Heart right ventricle (tissue), 16 donors: ENCODE measurements at regions not wholly inside any gene's neighbourhood (a gene's known extent, or its start where the extent isn't known, plus 50 kb on each side); places are given as distances from the start of the nearest gene placed in this dataset.

Experiments used
- ATAC-seq, 8 donors: fragments of 200-7000 bp; cut with Tn5 transposase; one replicate each; pipeline ENCODE4 v1.9.1; 2020; ENCODE audit warnings: mild to moderate bottlenecking in 8 of 8, moderate library complexity in 8 of 8, moderate number of reproducible peaks in 1 of 8
- DNase-seq, 2 donors: peaks; one replicate each; pipeline ENCODE4 v3.0.0-alpha.2; 2020
- H3K27ac ChIP-seq, 10 donors: fragments of 200-600 bp; sonication (generic) in 2 of 10; one replicate each; pipeline versions ENCODE4 v1.5.0 to v1.8.0; 2020 to 2022; ENCODE audit warnings: mild to moderate bottlenecking in 3 of 10
- H3K27me3 ChIP-seq, 7 donors: fragments of 200-600 bp; one replicate each; pipeline ENCODE4 v1.8.0; 2021 to 2022; ENCODE audit warnings: mild to moderate bottlenecking in 2 of 7
- H3K36me3 ChIP-seq, 9 donors: fragments of 200-600 bp; sonication (generic) in 1 of 9; one replicate each; pipeline versions ENCODE4 v1.5.0 to v1.8.0; 2020 to 2022; ENCODE audit warnings: mild to moderate bottlenecking in 2 of 9
- H3K4me1 ChIP-seq, 9 donors: fragments of 200-600 bp; sonication (generic) in 1 of 9; one replicate each; pipeline versions ENCODE4 v1.5.0 to v1.8.0; 2020 to 2022; ENCODE audit warnings: mild to moderate bottlenecking in 4 of 9
- H3K4me3 ChIP-seq, 10 donors: fragments of 200-600 bp; sonication (generic) in 2 of 10; one replicate each; pipeline versions ENCODE4 v1.5.0 to v1.8.0; 2020 to 2022; ENCODE audit warnings: mild to moderate bottlenecking in 7 of 10, moderate library complexity in 2 of 10
- H3K9me3 ChIP-seq, 11 donors: fragments of 200-600 bp in 10 of 11; sonication (generic) in 2 of 11; one replicate each; pipeline versions ENCODE4 v1.5.0 to v1.8.0; 2013 to 2022; ENCODE audit warnings: mild to moderate bottlenecking in 2 of 11, control low read depth in 1 of 11, moderate library complexity in 1 of 11
- WGBS, 2 donors: extraction: QIAGEN DNeasy Blood & Tissue Kit; methylation state at CpG; one replicate each; pipeline ENCODE4 v1.1.7; 2013; ENCODE audit warnings: inconsistent platforms in 1 of 2; 5-methylcytosine and 5-hydroxymethylcytosine counted together
- intact Hi-C, 10 donors: fragments of 100-400 bp; cut with DNase I; formaldehyde crosslinking; loops; one replicate each; pipeline versions ENCODE4 v1.11.1 to v1.14.2; 2022
- TF ChIP-seq, protein P1 (sequence below), 9 donors: fragments of 200-600 bp; sonication (generic) in 2 of 9; IDR thresholded peaks; one replicate each; pipeline versions ENCODE4 v1.5.0 to v1.8.0; 2021 to 2022; ENCODE audit warnings: antibody characterized with exemption in 9 of 9, mild to moderate bottlenecking in 5 of 9, moderate library complexity in 1 of 9
- donor health status: Arrhythmogenic right ventricular cardiomyopathy.
- donor health status: ischemic (EF 13 %, LVEDD 7.1; RV severe dilation, severe dysfunction).
- donor health status: healthy with polysubstance abuse.
- donor health status: DM: no; HTN: yes; CAD: no.
- donor health status: DM: no; HTN: no; CAD: no.
- donor health status: ischemic (EF 25% LVEDD 6.9; RV normal size, moderate dysfunction).
- donor health status: ischemic (EF 25% LVEDD 5.7; RV mildly dilated, moderate dysfunction).
- donor health status: healthy.
- donor health status: DM: yes; HTN: yes; CAD: no.
- donor health status: Ischemic cardiomyopathy.
- donor health status: ischemic (EF 35%, LVEDD 5.7; RV mildly dilated, moderate dysfunction).
- donor health status: nonischemic (EF 11% LVEDD 7.7; RV severe dilation, severe dysfunction).
- donor health status: DM: yes; HTN: yes; CAD: no.
- donor health status: PGD.
- donor health status: ischemic (EF 29% LVEDD 5.4; RV normal size, mild dysfunction).
- donor health status: nonischemic (EF 23%, LVEDD 6.1; RV moderate dilation, normal function).

DNA sequence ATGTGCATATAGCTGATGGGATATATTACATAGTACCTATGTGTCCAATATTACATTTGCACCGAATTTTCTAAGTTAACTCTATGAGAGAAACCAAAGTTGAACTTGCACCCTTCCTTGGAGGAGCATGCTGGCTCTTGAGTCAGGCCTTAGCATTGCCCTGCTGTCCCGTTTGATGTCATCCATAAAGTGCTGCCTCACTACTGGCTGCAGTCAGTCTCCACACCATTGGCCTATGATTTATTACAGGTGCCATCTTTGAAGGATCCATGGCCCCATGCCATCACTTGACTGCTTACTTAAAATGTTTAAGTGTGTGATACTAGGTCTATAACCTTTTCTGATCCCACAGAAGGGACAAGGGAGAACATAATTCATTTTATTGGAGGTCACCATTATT lies 249.3 kb upstream of the RBBP8 start:
- Histone ChIP-seq H3K27me3 (no peaks in the 10 kb centered on the region), H3K36me3 (no peaks in the 10 kb centered on the region), H3K9me3 (peaks cover 0 to 9% (median 0%) of the 10 kb centered on the region in 11 donors), H3K4me1 (peaks cover 0 to 14% (median 8%) of the 10 kb centered on the region in 9 donors), H3K4me3 (no peak overlapping the region), H3K27ac (no peak overlapping the region)
- intact Hi-C loops = no loop called here
- DNase-seq (no peak), ATAC-seq (peak in 1 of 8 donors; percentile 7)
- WGBS, 2 donors = 86 to 87% methylated on average over 2 of the region's 2 CpGs
- TF ChIP-seq, protein P1, sequence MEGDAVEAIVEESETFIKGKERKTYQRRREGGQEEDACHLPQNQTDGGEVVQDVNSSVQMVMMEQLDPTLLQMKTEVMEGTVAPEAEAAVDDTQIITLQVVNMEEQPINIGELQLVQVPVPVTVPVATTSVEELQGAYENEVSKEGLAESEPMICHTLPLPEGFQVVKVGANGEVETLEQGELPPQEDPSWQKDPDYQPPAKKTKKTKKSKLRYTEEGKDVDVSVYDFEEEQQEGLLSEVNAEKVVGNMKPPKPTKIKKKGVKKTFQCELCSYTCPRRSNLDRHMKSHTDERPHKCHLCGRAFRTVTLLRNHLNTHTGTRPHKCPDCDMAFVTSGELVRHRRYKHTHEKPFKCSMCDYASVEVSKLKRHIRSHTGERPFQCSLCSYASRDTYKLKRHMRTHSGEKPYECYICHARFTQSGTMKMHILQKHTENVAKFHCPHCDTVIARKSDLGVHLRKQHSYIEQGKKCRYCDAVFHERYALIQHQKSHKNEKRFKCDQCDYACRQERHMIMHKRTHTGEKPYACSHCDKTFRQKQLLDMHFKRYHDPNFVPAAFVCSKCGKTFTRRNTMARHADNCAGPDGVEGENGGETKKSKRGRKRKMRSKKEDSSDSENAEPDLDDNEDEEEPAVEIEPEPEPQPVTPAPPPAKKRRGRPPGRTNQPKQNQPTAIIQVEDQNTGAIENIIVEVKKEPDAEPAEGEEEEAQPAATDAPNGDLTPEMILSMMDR (IDR thresholded peaks at IDR 0.05) = no peak

DNA sequence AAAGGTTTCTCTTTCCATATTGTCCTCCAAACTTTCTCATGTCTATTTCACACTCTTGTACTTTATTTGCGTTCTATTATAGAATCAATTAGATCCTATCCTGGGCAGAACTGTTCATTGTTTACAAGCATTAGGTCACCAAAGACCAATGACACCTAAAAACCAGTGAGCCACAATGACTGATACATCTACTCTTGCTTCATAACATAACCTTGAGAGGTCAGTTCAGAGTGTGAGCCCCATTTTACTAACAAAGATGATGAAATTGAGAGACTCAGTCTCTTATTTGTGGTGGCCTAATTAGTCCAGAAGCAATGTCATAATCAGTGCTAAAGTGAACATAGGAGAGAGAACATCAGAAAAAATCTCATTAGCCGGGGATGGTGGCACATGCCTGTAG lies 248.9 kb upstream of the RBBP8 start:
- H3K9me3 ChIP-seq = peaks cover 0 to 9% (median 0%) of the 10 kb centered on the region in 11 donors
- H3K27ac ChIP-seq = no peak overlapping the region
- TF ChIP-seq, protein P1 (IDR thresholded peaks at IDR 0.05) = no peak
- peaks cover 0 to 14% (median 8%) of the 10 kb centered on the region in 9 donors for H3K4me1 ChIP-seq
- no peak overlapping the region for H3K4me3 ChIP-seq
- no peaks in the 10 kb centered on the region for H3K36me3 ChIP-seq
- WGBS, 2 donors = 91 to 94% methylated on average over 2 of the region's 2 CpGs
- intact Hi-C loops = no loop called here
- ATAC-seq (no peak), DNase-seq (no peak)
- no peaks in the 10 kb centered on the region for H3K27me3 ChIP-seq

DNA sequence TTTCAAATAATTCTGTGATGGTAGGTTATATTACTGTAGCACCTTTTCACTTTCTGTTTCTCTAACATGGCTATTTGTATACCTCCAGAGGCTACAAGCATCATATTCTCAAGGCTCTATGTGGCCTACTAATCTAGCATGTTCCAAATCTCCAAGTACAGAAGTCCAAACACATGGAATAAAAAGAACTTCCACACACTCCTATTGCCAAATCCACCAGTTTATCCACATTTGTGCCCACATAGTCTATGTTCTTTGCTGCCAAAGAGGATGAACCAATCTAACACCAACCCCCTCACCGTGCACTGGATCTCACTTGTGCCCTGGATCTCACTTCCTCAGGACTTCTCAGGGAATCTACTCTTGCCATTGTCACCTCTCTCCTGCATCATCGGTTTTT lies 247.3 kb upstream of the RBBP8 start:
- no peaks in the 10 kb centered on the region for H3K27me3 ChIP-seq
- intact Hi-C loops = no loop called here
- ATAC-seq (no peak), DNase-seq (no peak)
- H3K4me3 ChIP-seq = no peak overlapping the region
- H3K9me3 ChIP-seq = peaks cover 0 to 9% (median 0%) of the 10 kb centered on the region in 11 donors
- TF ChIP-seq, protein P1 (IDR thresholded peaks at IDR 0.05) = no peak
- H3K36me3 ChIP-seq = no peaks in the 10 kb centered on the region
- 89 to 95% methylated on average over 2 of the region's 2 CpGs for WGBS, 2 donors
- peaks cover 0 to 21% (median 8%) of the 10 kb centered on the region in 9 donors for H3K4me1 ChIP-seq
- H3K27ac ChIP-seq = no peak overlapping the region

DNA sequence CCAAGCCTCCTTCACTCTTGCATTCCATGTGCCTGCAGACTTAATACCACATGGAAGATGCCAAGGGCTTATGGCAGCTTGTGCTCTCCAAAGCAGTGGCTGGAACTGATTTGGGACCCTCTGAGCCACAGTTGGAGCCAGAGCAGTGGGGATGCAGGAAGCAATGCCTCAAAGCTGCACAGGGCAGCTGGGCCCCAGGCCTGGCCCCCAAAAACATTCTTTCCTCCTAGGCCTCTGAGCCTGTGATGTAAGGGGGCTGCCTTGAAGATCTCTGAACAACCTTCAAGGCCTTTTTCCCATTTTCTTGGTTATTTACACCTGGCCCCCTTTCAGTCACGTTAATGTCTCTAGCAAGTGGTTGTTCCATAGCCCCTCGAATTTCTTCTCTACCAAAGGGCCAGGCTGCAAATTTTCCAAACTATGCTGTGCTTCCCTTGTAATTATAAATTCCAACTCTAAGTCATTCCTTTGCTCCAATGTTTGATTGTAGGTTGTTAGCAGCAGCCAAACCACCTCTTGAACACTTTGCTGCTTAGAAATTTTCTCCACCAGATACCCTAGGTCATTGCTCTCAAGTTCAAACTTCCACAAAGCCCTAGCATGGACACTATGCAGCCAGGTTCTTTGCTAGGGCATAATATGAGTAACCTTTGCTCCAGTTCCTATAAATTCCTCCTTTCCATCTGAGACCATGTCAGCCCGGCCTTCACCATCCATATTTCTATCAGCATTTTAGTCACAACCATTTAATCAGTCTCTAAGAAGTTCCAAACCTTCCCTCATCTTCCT lies 245.0 kb upstream of the RBBP8 start:
- TF ChIP-seq, protein P1 (IDR thresholded peaks at IDR 0.05) = no peak
- intact Hi-C loops = no loop called here
- 64 to 65% methylated on average over 3 of the region's 3 CpGs for WGBS, 2 donors
- H3K4me1 ChIP-seq = peaks cover 0 to 9% (median 2%) of the 10 kb centered on the region in 9 donors
- H3K27me3 ChIP-seq = no peaks in the 10 kb centered on the region
- no peak overlapping the region for H3K27ac ChIP-seq
- ATAC-seq (no peak), DNase-seq (no peak)
- H3K4me3 ChIP-seq = no peak overlapping the region
- peaks cover 0 to 9% (median 0%) of the 10 kb centered on the region in 11 donors for H3K9me3 ChIP-seq
- H3K36me3 ChIP-seq = no peaks in the 10 kb centered on the region
